ENCODE measurements at regions not wholly inside any gene's neighbourhood (a gene's known extent, or its start where the extent isn't known, plus 50 kb on each side); places are given as distances from the start of the nearest gene placed in this dataset.

DNA sequence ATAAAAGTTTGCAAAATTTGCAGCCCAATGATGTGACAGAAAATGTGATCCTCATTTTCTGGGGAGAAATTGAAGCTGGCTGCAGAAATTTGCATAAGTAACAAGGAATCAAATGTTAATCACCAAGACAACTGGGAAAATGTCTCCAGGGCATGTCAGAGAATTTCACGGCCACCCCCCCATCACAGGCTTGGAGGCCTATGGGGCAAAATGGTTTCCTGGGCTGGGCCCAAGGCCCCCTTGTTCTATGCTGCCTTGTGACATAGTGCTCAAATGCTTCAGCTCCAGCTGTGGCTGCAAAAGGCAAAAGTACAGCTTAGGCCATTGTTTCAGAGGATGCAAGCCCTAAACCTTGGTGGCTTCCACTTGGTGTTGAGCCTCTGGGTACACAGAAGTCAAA, 1202.6 kb downstream of the EPHA7 start:
- TF ChIP-seq EZH2 (IDR thresholded peaks at IDR 0.05; ENCODE audit: low read depth) (no peak), CTCF (conservative IDR thresholded peaks at IDR 0.05) (no peak)
